ENCODE measurements at regions not wholly inside any gene's neighbourhood (a gene's known extent, or its start where the extent isn't known, plus 50 kb on each side); places are given as distances from the start of the nearest gene placed in this dataset. TPM values are rescaled to one million over a fixed set of nuclear protein-coding genes. Genes with fewer than 3 reads are reported as not detected.

DNA sequence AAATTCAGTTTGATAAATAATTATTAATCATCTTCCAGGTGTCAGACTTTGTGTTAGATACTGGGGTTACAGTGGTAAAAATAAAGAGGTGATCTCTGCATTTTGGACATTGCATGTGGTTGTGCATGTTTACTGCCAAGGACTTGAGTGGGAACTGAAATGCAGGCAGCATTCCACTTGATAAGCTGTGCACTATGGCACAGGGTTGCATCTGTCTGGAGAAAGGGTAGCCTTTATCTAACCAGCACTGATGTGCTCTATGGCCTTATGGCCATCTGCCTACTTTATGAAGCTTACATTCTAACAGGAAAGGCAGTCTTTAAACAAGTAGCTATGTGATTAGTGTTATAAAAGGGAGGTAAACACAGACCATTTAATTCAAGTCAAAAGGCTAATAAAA lies 53.0 kb upstream of the MLIP start:
- H3K9me3 ChIP-seq (ENCODE audit: control insufficient read depth in 4 of 4, insufficient read depth in 3 of 4, low read length in 3 of 4): no peaks in the 10 kb centered on the region
- ATAC-seq (ENCODE audit: insufficient read depth, low FRiP score) (no peak), DNase-seq (no peak)
- H3K4me1 ChIP-seq (ENCODE audit: control insufficient read depth in 5 of 5, insufficient read depth in 5 of 5, low read length in 5 of 5): peaks cover 0 to 11% (median 6%) of the 10 kb centered on the region in 5 donors
- H3K27me3 ChIP-seq (ENCODE audit: control insufficient read depth in 3 of 3, insufficient read depth in 3 of 3, low read length in 2 of 3): no peaks in the 10 kb centered on the region
- H3K4me3 ChIP-seq: no peak overlapping the region
- H3K36me3 ChIP-seq (ENCODE audit: control insufficient read depth in 4 of 4, insufficient read depth in 4 of 4, low read length in 4 of 4): no peaks in the 10 kb centered on the region
- H3K27ac ChIP-seq (ENCODE audit: low read depth in 1 of 2, low read length in 1 of 2): peak overlapping the region in 1 of 2 donors; percentile 87
- TF ChIP-seq, protein P1, sequence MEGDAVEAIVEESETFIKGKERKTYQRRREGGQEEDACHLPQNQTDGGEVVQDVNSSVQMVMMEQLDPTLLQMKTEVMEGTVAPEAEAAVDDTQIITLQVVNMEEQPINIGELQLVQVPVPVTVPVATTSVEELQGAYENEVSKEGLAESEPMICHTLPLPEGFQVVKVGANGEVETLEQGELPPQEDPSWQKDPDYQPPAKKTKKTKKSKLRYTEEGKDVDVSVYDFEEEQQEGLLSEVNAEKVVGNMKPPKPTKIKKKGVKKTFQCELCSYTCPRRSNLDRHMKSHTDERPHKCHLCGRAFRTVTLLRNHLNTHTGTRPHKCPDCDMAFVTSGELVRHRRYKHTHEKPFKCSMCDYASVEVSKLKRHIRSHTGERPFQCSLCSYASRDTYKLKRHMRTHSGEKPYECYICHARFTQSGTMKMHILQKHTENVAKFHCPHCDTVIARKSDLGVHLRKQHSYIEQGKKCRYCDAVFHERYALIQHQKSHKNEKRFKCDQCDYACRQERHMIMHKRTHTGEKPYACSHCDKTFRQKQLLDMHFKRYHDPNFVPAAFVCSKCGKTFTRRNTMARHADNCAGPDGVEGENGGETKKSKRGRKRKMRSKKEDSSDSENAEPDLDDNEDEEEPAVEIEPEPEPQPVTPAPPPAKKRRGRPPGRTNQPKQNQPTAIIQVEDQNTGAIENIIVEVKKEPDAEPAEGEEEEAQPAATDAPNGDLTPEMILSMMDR (IDR thresholded peaks at IDR 0.05; ENCODE audit: control extremely low read depth, extremely low read depth): no peak
- H3K9ac ChIP-seq (ENCODE audit: insufficient read depth in 1 of 2, low read length in 2 of 2): no peak overlapping the region

DNA sequence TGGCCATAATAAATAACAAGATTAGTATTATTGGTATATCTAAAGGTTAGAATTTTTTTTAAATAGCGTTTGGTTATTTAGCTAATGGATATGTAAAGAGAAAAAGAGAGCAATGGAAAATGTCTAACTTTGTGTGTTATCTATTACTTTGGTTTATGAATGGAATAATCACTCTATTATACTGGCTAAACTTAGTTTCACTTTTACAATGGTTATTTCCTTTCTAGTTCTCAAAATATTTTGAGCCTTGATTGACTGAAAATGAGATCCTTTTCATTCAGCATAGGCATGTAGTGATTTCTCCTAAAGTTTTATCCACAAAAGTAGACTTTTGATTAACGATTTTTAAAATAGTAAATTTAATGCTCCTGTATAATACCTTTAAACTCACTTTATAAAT lies 51.6 kb upstream of the MLIP start:
- peaks cover 0 to 11% (median 6%) of the 10 kb centered on the region in 5 donors for H3K4me1 ChIP-seq (ENCODE audit: control insufficient read depth in 5 of 5, insufficient read depth in 5 of 5, low read length in 5 of 5)
- no peak overlapping the region for H3K9ac ChIP-seq (ENCODE audit: insufficient read depth in 1 of 2, low read length in 2 of 2)
- H3K27me3 ChIP-seq (ENCODE audit: control insufficient read depth in 3 of 3, insufficient read depth in 3 of 3, low read length in 2 of 3): no peaks in the 10 kb centered on the region
- ATAC-seq (ENCODE audit: insufficient read depth, low FRiP score) (no peak), DNase-seq (no peak)
- H3K36me3 ChIP-seq (ENCODE audit: control insufficient read depth in 4 of 4, insufficient read depth in 4 of 4, low read length in 4 of 4): no peaks in the 10 kb centered on the region
- TF ChIP-seq, protein P1 (IDR thresholded peaks at IDR 0.05; ENCODE audit: control extremely low read depth, extremely low read depth): no peak
- H3K4me3 ChIP-seq: no peak overlapping the region
- H3K9me3 ChIP-seq (ENCODE audit: control insufficient read depth in 4 of 4, insufficient read depth in 3 of 4, low read length in 3 of 4): no peaks in the 10 kb centered on the region
- 83 to 91% methylated on average over 2 of the region's 2 CpGs for WGBS, 2 donors
- no peak overlapping the region for H3K27ac ChIP-seq (ENCODE audit: low read depth in 1 of 2, low read length in 1 of 2)

DNA sequence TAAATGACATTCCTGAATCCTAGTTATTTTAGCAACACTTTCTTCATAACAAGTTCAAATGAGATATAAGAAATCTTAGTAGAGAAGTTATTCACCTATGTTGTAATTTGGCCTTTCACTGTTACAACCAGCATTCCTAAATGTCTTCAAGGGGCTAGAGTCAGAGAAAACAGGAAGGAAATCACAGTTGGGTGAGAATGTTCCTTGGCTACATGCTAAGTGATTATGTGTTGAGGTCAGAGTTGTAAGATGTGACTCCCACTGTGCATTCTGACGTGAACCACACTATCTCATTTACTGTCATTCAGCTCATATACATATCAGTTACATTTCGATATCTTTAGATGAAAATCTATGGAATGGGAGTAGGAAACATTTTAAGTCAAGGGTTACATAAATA lies 51.0 kb upstream of the MLIP start:
- H3K9me3 ChIP-seq (ENCODE audit: control insufficient read depth in 4 of 4, insufficient read depth in 3 of 4, low read length in 3 of 4): no peaks in the 10 kb centered on the region
- peak overlapping the region in 1 of 2 donors; percentile 23 for H3K27ac ChIP-seq (ENCODE audit: low read depth in 1 of 2, low read length in 1 of 2)
- H3K9ac ChIP-seq (ENCODE audit: insufficient read depth in 1 of 2, low read length in 2 of 2): no peak overlapping the region
- H3K4me1 ChIP-seq (ENCODE audit: control insufficient read depth in 5 of 5, insufficient read depth in 5 of 5, low read length in 5 of 5): peaks cover 0 to 11% (median 6%) of the 10 kb centered on the region in 5 donors
- ATAC-seq (ENCODE audit: insufficient read depth, low FRiP score) (no peak), DNase-seq (peak in 2 of 3 donors; percentile 55 to 66)
- TF ChIP-seq, protein P1 (IDR thresholded peaks at IDR 0.05; ENCODE audit: control extremely low read depth, extremely low read depth): no peak
- no peak overlapping the region for H3K4me3 ChIP-seq
- H3K36me3 ChIP-seq (ENCODE audit: control insufficient read depth in 4 of 4, insufficient read depth in 4 of 4, low read length in 4 of 4): no peaks in the 10 kb centered on the region
- H3K27me3 ChIP-seq (ENCODE audit: control insufficient read depth in 3 of 3, insufficient read depth in 3 of 3, low read length in 2 of 3): no peaks in the 10 kb centered on the region
- 62 to 63% methylated on average over 2 of the region's 2 CpGs for WGBS, 2 donors

Small RNAs in the stretch of these regions (small RNA-seq; reads per million reads assigned to genes)
- gene ERHP2 (ENCODE audit: low replicate concordance): not detected

Measured in lung (tissue), 12 donors.